ENCODE measurements at regions not wholly inside any gene's neighbourhood (a gene's known extent, or its start where the extent isn't known, plus 50 kb on each side); places are given as distances from the start of the nearest gene placed in this dataset.
"Not testable (repeated sequence)": the region's sequence is repeated elsewhere in the genome, so short reads cannot be mapped to it uniquely, and the experiment has no call there.

- Histone ChIP-seq H3K4me2 (no peak overlapping the region), H2AFZ (no peak overlapping the region), H3K9me2 (ENCODE audit: insufficient read depth) (no peaks in the 10 kb centered on the region), H3K36me3 (ENCODE audit: insufficient read depth) (no peaks in the 10 kb centered on the region), H3K79me2 (replicated peaks; ENCODE audit: insufficient read depth) (no peaks in the 10 kb centered on the region), H3F3A (replicated peaks; ENCODE audit: low read depth) (no peaks in the 10 kb centered on the region), H3K4me1 (ENCODE audit: insufficient read depth) (no peaks in the 10 kb centered on the region), H4K20me1 (replicated peaks; ENCODE audit: insufficient read depth) (no peaks in the 10 kb centered on the region), H3K4me3 (no peak overlapping the region), H3K27ac (ENCODE audit: low read depth) (no peak overlapping the region), H3K27me3 (ENCODE audit: insufficient read depth) (no peaks in the 10 kb centered on the region)
- no peaks in the 10 kb centered on the region for H3K27me3 Mint-ChIP-seq (ENCODE audit: insufficient read depth, low read depth, poor library complexity)
- H3K9me3 Mint-ChIP-seq, result peaks cover 3% of the 10 kb centered on the region; the same call in 2 of the 3 replicates
- no peaks in the 10 kb centered on the region for H3K4me1 Mint-ChIP-seq
- ATAC-seq, result no peak
- H3K27ac Mint-ChIP-seq, result no peak overlapping the region
- DNase-seq (ENCODE audit: low spot score), result no peak
- H3K4me3 Mint-ChIP-seq, result no peak overlapping the region
- TF ChIP-seq CTCF (conservative IDR thresholded peaks at IDR 0.05; ENCODE audit: low read depth in 2 of 2), result 0 out of 4 replicates have a peak, but pooled peaks of 1 of the 2 experiments have one; percentile 9
- no peak for TF ChIP-seq CREB1 (CRISPR knock-in tag; IDR thresholded peaks at IDR 0.05; ENCODE audit: low read depth)
- H3K36me3 Mint-ChIP-seq (ENCODE audit: low read depth), result no peaks in the 10 kb centered on the region
These were observed 666.2 kb downstream of the SLITRK6 start for GRCh38 chr13:85132986-85133385.

DNA sequence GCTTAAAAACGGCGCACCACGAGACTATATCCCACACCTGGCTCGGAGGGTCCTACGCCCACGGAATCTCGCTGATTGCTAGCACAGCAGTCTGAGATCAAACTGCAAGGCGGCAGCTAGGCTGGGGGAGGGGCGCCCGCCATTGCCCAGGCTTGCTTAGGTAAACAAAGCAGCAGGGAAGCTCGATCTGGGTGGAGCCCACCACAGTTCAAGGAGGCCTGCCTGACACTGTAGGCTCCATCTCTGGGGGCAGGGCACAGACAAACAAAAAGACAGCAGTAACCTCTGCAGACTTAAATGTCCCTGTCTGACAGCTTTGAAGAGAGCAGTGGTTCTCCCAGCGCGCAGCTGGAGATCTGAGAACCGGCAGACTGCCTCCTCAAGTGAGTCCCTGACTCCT lies 675.7 kb downstream of the SLITRK6 start:
- not testable (repeated sequence) for H3K9me2 ChIP-seq (ENCODE audit: insufficient read depth); H3K4me1 Mint-ChIP-seq; H3K36me3 Mint-ChIP-seq (ENCODE audit: low read depth); H3K27ac Mint-ChIP-seq; H3K9me3 Mint-ChIP-seq; H3K27me3 ChIP-seq (ENCODE audit: insufficient read depth); H3K4me2 ChIP-seq; H3K27ac ChIP-seq (ENCODE audit: low read depth); H3K4me1 ChIP-seq (ENCODE audit: insufficient read depth); H2AFZ ChIP-seq; H3K27me3 Mint-ChIP-seq (ENCODE audit: insufficient read depth, low read depth, poor library complexity); H4K20me1 ChIP-seq (replicated peaks; ENCODE audit: insufficient read depth); ATAC-seq; H3K4me3 Mint-ChIP-seq; H3F3A ChIP-seq (replicated peaks; ENCODE audit: low read depth); H3K36me3 ChIP-seq (ENCODE audit: insufficient read depth); H3K4me3 ChIP-seq; H3K79me2 ChIP-seq (replicated peaks; ENCODE audit: insufficient read depth)
- DNase-seq (ENCODE audit: low spot score), result peak; percentile 44

DNA sequence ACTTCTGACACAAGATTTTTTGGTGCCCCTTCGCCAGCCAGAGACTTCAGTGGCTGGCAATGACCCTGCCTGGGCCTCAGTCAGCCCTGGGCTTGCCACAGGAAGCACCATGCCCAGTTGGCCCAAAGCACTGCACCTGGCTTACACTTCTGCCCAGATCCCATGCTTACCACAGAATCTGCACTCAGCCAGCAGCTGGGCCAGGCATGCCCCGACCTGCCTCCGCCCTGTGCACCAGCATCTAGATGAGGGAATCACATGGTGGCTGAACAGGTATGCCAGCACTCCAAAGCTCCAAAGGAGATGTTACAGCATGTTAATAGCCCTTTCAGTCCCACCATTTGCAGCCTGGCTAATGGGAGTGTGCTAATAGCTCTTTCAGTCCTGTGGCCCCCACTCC lies 690.9 kb downstream of the SLITRK6 start:
- Histone ChIP-seq H3K27me3 (ENCODE audit: insufficient read depth) (no peaks in the 10 kb centered on the region), H3K36me3 (ENCODE audit: insufficient read depth) (no peaks in the 10 kb centered on the region), H3K9me2 (ENCODE audit: insufficient read depth) (no peaks in the 10 kb centered on the region), H3K79me2 (replicated peaks; ENCODE audit: insufficient read depth) (no peaks in the 10 kb centered on the region), H3K4me1 (ENCODE audit: insufficient read depth) (no peaks in the 10 kb centered on the region; the same call in 1 of the 2 replicates), H3K27ac (ENCODE audit: low read depth) (no peak overlapping the region), H3K4me3 (no peak overlapping the region), H3K4me2 (no peak overlapping the region), H4K20me1 (replicated peaks; ENCODE audit: insufficient read depth) (no peaks in the 10 kb centered on the region), H2AFZ (no peak overlapping the region), H3F3A (replicated peaks; ENCODE audit: low read depth) (no peaks in the 10 kb centered on the region)
- H3K4me1 Mint-ChIP-seq, result no peaks in the 10 kb centered on the region
- no peak overlapping the region for H3K27ac Mint-ChIP-seq
- no peaks in the 10 kb centered on the region for H3K27me3 Mint-ChIP-seq (ENCODE audit: insufficient read depth, low read depth, poor library complexity)
- no peak for ATAC-seq
- peaks cover 9% of the 10 kb centered on the region; the same call in 1 of the 3 replicates for H3K36me3 Mint-ChIP-seq (ENCODE audit: low read depth)
- DNase-seq (ENCODE audit: low spot score), result no peak
- H3K4me3 Mint-ChIP-seq, result no peak overlapping the region
- H3K9me3 Mint-ChIP-seq, result peaks cover 9% of the 10 kb centered on the region
- TF ChIP-seq JUNB (IDR thresholded peaks at IDR 0.05; ENCODE audit: unreplicated experiment) (no peak), STAT1 (IDR thresholded peaks at IDR 0.05; ENCODE audit: unreplicated experiment) (no peak), EZH2 (IDR thresholded peaks at IDR 0.05; ENCODE audit: low read depth, unreplicated experiment) (no peak), ZNF114 (CRISPR knock-in tag; IDR thresholded peaks at IDR 0.05) (no peak), ZNF331 (CRISPR knock-in tag; IDR thresholded peaks at IDR 0.05; ENCODE audit: low read depth) (no peak), NANOG (IDR thresholded peaks at IDR 0.05; ENCODE audit: borderline replicate concordance) (no peak), POLR2AphosphoS5 (IDR thresholded peaks at IDR 0.05; ENCODE audit: low read depth) (no peak), CTCF (conservative IDR thresholded peaks at IDR 0.05; ENCODE audit: low read depth in 2 of 2) (no peak), CREB1 (CRISPR knock-in tag; IDR thresholded peaks at IDR 0.05; ENCODE audit: low read depth) (no peak)
- TF ChIP-seq, protein P1, sequence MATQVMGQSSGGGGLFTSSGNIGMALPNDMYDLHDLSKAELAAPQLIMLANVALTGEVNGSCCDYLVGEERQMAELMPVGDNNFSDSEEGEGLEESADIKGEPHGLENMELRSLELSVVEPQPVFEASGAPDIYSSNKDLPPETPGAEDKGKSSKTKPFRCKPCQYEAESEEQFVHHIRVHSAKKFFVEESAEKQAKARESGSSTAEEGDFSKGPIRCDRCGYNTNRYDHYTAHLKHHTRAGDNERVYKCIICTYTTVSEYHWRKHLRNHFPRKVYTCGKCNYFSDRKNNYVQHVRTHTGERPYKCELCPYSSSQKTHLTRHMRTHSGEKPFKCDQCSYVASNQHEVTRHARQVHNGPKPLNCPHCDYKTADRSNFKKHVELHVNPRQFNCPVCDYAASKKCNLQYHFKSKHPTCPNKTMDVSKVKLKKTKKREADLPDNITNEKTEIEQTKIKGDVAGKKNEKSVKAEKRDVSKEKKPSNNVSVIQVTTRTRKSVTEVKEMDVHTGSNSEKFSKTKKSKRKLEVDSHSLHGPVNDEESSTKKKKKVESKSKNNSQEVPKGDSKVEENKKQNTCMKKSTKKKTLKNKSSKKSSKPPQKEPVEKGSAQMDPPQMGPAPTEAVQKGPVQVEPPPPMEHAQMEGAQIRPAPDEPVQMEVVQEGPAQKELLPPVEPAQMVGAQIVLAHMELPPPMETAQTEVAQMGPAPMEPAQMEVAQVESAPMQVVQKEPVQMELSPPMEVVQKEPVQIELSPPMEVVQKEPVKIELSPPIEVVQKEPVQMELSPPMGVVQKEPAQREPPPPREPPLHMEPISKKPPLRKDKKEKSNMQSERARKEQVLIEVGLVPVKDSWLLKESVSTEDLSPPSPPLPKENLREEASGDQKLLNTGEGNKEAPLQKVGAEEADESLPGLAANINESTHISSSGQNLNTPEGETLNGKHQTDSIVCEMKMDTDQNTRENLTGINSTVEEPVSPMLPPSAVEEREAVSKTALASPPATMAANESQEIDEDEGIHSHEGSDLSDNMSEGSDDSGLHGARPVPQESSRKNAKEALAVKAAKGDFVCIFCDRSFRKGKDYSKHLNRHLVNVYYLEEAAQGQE (IDR thresholded peaks at IDR 0.05; ENCODE audit: unreplicated experiment), result no peak
